ENCODE measurements at regions not wholly inside any gene's neighbourhood (a gene's known extent, or its start where the extent isn't known, plus 50 kb on each side); places are given as distances from the start of the nearest gene placed in this dataset.
"Not testable (repeated sequence)": the region's sequence is repeated elsewhere in the genome, so short reads cannot be mapped to it uniquely, and the experiment has no call there.

DNA sequence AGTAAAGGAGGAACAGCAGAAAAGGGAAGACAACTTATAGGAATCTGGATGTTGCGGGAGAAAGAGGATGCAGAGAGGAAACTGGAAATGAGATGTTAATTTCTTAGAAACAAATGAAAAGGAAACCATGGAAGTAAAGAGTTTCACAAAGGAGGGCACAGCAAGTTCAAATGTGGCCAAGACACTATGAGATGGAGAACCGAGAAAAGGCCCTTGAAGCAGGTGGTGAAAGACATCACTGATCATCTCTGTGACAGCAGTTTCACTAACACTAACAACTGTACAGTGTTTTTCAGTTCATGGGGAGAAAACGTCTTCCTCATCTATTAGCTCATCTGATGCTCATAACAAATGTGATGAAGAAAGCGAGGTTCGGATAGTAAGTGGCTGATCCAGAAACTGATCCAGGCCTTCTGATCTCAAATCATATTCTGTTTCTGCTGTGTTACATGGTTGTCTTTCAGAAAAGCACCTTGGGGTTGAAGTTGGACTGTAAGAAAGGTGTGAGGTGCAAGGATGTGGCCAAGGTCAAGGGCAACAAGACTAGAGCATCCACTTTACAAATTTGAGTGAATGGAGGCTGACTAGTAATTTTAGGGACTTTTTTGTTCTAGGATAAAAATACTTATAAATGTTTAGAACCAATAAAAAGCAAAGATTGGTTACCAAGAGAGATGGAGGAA is 492.1 kb upstream of the CADM1 start:
- DNase-seq, result no peak

DNA sequence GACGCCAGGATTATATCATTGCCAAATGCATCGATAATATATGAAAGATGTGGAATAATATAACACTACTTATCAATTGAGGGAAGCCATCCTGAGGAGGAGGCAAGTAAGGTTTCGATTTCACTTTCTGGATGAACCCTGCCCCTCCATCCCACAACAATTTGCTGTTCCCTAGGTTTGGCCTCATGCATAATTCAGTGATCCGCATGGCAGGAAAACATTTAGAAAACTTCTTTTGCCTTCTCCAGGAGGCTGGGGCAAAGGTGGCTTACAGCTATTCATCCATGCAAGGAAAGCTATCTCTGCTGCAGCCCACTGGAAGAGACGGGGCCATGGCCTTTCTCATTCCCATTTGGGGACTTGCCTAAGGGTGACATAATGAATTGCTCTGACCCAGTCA is 489.4 kb upstream of the CADM1 start:
- no peak for DNase-seq

DNA sequence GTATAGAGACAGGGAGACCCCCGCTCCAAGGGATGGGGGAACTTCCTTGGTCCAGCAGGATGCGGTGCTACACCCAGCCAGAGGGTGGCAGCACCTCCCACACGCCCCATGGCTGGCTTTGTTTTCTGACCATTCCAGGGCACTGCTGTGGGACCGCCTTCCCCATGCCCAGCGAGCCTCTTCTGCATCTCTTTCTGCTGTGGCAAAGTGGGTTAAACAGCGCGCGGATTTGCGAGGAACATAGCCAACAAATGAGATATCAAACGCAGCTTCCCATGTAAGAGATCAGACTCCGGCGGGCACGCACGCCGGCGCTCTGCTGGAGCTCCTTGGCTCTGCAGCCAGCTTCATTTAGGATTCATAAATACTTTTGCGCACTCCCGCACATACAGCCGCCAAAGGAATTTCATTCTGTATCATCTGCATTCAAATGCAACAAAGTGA is 485.8 kb upstream of the CADM1 start:
- DNase-seq, result peak in 3 of 56 donors; percentile 8 to 32 (median 21)

DNA sequence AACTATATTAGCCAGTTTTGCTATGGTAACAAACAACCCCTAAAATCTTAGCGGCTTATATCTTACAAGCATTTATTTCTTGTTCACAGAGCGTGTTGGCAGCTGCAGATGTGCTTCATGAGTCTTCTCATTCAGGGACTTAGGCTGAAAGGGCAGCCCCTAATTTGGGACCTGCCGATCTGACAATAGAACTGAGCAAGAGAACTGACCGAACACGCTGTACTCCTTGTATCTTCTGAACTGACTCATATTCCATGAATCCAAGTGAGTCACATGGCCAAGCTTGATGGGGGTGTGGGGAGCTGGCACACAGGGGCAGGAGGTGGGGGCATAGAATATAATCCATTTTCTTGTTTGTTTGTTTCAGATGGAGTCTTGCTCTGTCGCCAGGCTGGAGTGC is 481.7 kb upstream of the CADM1 start:
- DNase-seq, result no peak

DNA sequence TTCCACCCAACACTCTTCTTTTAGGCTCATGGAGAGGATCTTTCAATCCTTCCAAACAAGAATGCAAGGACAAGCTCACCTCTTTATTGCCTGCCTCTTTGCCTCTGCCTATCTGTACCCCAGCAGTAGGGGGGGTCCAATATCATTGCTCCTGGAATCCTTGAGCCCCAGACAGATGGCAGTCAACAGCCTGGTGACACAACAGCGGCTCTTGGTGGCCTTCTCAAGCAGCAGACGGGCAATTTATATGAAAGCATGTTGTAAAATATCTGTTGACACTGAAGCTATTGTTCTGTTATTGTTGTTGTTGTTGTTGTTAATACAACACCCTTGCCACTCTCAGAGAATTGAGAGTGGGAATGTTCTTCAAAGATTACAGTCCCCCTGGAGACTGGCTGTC is 480.0 kb upstream of the CADM1 start:
- DNase-seq, result no peak

DNA sequence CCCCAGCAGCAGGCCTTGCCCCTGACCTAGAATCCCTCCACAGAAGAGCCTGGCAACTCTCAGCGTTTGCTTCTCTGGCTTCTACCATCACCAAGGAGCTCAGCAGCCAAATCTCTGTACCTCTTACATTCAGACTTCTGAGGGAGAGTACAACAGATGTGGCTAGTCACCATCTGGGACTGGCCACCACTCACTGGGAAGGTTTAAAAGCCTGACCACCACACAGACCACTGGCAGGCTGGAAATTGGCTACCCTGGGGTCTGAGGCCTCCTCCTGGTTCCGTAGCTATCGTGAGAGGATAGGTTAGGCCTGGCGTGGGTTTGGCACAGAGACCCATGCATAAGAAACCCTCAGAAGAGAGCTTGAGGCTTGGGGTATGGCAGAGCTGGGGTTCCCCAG is 478.5 kb upstream of the CADM1 start:
- DNase-seq, result no peak

DNA sequence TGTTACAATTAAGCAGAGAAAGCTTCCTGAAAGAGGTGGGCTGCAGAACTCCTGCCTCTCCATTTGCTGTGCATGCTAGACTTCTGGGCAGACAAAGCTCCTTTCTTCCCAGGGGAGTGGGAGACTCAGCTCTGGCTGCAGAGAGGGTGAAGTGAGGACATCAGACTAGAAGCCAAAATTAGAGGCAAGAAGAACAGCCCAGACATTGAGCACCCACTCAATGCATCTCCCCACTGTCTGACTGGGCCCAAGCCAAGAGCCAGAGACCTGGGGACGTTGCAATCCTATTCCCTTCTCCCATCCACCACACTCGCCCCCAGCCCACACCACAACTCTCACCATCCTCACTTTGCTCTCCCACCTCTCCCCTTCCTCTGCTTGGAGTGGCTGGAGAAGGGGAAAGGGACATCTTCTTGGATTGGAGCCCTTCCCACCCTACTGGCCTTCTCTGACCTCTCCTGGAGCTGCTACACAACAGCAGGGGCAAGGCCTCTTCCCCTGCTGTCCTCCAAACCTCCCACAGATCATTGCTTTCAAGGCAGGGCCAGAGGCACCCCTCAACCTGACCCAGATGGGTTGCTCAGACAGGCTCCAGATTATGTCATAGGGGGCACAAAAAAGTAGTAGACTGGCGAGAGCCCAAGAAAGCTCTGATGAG is 477.7 kb upstream of the CADM1 start:
- DNase-seq, result no peak

DNA sequence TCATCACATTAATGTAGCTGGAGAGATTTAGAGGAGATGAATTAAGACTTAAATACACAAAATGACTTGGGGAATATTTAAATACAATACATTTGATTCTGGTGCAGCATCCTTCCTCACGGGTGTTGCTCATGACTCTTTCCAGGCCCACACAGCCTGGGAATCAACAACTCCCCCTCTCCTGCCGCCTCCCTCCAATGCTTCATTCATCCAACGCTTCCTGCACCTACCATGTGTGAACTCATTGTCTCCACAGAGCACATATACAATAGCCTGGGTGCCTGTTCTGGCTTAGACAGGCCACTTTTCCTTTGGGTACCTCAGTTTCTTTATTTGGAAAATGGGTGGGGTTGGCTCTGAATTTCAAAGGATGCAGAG is 476.9 kb upstream of the CADM1 start:
- no peak for DNase-seq

DNA sequence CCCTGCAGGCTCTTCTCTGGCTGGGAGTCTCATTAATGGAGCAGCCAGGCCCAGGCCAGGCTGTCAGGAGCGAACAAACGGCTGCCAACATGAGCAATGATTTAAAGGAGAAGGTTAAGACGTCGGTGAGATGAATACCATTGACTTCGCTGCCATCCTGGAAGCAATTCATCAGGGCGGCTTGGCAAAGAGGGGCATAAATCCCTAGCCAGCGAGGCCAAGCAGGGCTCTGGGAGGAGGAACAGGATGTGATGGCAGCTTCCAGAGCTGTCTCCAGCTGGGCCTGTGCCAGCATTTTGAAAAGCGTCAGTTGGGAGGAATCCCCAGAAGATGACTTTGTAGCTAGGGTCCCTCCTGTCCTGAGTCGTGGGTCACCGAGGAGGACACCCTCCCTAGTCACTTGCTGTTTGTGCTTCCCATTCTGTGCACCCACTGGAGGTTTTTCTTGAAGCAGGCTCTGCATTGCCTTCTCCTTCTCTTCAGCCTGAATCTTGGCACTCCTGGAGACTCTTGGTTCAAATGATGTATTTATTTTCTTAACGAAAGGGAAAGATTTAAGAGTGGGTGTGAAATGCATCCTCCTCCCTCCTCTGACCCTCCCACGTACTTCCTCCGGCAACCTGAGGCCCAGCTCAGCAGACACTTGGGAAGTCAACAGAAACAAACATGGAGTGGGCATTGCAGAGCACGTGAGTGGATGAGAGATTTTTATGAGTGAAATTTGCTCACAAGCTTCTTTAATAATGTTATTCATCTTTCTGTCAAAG is 476.3 kb upstream of the CADM1 start:
- DNase-seq, result peak in 3 of 56 donors; percentile 15 to 46 (median 16)

DNA sequence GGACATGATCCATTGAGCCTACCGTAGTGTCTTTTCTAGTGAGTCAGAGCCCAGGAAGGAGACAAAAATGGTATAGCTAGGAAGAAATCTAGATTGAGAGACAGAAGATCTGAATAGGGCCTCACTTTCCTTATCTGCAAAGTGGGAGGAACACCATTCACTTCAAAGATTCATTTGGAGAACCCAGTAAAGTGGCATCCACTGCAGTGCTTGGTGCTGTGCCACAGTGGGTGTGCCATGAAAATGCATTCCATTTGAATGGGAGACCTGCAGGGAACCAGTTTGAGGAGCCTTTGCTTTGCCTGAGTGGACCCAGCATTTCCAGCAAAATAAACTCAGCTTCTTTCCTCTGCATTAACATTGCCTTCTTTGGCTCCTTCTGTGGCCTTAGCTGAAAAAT is 470.5 kb upstream of the CADM1 start:
- no peak for DNase-seq

DNA sequence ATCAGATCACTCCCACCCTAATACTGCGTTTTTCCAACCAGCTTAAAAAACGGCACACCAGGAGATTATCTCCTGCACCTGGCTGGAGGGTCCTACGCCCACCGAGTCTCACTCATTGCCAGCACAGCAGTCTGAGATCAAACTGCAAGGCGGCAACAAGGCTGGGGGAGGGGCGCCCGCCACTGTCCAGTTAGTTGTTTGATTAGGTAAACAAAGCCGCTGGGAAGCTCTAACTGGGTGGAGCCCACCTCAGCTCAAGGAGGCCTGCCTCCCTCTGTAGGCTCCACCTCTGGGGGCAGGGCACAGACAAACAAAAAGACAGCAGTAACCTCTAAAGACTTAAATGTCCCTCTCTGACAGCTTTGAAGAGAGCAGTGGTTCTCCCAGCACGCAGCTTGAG is 463.0 kb upstream of the CADM1 start:
- DNase-seq, result not testable (repeated sequence)

DNA sequence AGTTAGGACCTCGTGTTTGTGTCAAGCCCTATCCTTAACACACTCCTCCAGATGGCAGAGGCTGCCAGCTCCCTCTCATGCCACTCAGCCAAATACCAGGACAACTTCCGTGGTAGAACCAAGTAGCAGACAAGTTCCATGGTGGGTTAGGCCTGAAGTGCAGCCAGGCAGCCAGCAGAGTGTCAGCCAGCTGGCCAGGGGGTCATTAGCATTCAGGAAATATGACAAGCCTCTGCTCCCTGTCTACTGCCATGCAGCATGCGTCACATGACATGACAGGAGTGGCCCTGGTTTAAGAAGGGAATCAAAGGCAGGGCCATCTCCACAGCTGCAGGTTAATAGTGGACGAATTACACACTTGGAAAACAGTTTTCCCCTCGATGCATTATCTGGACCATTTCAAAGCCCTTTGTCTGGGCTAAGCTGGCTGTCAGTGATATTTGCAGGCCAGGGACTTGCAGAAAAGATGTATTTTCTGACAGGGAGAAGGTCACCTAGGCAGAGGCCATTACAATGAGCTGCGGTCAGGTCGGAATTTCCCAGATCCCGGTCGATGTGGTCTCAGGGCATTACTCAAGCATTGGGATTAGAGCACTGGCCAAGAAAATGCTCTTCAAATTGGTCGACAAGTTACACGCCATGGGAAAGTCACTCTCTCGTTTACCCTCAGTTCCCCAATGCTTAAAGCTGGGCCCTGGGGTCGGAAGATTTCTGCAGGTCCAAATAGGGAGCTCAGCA is 461.7 kb upstream of the CADM1 start:
- peak in 1 of 56 donors; percentile 9 for DNase-seq

DNA sequence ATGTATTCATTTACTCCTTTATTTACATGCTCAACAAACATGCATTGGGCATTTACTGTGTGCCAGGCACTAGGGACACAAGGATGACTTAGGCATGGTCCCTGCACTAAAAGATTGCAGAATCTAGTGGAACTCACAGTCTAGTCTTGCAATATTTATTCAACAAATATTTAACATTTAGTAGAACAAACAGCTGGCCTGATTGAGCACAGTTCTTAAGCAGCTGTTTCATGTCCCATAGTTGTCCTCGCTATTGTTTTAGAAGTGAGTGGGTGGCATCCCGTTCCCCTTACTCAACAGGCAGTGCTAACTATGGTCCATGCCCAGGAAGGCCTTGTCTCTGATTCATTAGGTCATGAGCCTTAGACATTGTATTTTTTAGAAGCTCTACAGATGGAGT is 459.9 kb upstream of the CADM1 start:
- no peak for DNase-seq

DNA sequence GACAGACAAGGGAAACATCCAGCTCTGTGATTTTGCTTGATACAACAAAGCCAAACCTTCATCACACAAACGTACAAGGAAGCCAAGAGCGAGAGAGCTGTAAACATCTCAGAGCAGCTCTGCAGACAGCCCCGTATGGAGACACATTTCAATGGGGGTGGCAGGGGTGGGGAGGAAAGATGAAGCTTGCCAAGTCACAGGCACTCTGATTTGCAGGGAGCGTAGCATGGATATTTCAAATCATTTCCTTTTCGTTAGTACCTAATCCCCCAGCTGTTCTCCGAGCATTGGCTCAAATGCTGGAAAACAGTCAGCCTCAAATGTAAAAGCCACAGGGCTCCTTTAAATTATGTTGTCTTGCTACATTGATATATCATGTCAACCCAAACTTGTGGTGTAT is 458.9 kb upstream of the CADM1 start:
- peak in 7 of 56 donors; percentile 15 to 70 (median 29) for DNase-seq

DNA sequence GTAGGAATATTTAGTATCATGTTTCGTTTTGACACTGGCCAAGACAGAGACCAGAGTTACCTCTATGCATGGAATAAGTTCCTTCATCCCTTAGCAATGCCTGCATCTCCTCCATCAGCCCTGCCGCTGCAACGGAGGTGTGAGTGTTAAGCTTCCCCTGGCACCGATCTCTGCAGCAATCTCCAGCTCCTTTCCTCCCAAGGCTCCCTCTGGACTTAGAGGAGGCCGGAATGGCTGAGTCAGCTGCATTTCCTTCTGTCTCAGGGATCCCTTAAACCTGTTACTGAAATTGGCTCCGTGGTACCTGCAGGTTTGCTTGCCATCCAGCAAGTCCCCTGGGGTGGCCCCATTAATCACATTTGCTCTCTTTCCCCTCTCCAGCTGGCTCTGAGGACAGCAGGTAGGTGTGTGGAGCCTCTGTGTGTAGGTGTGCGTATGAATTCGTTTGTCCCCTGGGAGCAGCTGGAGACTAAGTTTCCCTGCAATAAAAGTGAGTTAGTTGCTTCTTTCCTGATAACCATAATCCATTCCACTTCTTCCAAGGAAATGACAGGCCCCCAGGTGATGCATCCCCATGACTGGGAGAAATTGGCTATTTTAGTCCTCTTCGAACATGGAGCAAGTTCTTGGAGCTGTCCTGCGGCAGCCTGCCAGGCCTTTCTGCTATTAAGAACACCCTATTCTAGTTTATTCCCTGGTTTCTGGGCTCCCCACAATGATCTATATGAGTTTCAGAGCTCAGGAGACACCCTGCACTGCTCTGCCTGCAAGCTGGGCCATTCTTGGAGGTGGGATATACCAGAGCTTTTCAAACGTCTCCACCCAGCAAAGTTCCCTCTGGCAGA is 457.2 kb upstream of the CADM1 start:
- DNase-seq, result no peak

DNA sequence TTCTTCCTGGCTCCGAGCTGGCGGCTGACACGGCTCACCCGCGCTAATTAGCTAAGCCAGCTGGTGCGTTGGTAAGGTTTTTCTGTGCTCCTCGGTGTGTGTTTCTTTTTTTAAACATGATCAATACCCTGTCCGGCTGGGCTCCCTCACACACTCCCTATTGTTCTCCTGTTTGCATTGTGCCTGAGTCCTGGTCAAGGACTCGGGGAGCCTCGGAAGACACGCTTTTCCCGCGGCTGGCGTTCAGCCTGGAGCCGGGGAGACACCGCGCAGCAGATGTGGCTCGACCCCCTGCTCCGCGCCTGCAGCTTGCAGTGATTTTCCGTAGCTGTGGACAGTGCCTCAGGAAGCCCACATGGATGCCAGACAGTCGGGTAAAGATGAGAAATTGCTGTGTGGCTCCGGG is 454.9 kb upstream of the CADM1 start:
- DNase-seq, result peak in 5 of 56 donors; percentile 12 to 29 (median 21)

DNA sequence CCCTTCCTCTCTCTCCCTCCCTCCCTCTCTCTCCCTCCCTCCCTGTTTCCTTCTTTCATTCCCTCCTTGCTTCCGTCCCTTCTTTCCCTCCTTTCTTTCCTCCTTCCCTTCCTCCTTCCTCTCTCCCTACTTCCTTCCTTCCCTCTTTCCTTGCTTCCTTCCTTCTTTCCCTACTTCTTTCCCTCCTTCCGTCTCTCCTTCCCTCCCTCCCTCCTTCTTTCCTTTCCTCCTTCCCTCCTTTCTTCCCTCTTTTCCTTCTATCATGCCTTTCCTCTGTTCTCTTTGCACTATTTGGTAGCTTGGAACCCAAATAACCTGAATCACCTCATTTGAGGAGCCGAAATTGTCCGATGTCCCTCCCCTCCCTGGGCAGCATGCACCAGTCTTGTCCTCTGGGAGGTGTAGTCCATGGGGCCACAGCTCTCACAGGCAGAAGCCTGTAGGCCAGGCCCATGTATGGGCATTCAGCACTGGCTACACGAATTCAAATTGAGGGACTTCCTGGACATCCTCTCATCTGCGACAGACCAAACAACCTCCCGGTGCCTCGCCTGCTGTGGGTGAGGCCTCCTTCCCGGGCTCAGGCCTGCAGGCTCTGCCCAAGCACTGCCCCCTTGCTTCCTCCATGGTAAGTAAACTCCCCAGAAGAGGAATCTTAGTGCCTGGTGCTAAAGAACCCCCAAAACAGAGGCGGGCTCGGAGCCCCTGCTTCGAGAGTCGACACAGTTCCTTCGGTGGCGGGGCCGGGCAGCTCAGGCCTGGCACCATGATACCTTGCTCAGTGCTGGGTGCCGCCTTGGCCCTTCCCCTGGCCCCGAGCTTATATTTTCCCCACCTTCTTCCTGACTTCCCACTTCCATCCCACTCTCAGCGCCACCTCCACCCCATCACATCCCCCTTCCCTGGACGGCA is 454.1 kb upstream of the CADM1 start:
- DNase-seq, result no peak

DNA sequence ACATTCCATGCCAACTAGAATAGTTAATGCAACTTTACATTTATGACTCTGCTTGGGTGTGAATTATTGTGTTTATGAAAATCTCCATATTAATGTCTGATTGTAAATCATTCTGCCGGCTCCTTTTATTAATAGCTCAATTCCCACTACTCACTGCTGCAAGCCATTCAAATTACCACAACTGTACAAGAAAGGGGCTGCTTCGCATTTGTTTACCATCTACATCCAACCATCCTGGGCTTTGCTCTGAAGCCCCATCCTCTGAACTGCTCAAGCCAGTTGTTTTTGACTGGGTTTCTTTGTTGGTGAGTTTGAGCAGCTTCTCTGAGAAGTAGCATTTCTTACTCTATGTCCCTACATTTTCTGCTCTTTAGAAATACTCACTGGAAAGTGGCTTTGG is 451.6 kb upstream of the CADM1 start:
- no peak for DNase-seq

DNA sequence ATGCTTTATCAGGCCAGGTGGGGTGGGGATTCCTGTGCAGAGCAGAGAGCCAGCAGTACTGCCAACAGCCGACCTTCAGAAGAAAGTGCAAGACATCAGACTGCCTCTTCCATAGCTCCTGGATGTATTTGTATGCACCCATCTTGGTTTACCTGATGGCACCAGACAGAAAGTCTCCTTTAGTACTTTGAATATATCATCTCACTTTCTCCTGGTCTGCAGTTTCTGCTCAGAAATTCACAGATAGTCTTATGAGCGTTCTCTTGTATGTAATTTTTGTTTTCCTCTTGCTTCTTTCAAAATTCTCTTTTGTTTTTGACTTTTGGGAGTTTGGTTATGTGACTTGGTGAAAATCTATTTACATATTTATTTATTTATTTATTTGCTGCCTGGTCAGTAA is 446.4 kb upstream of the CADM1 start:
- DNase-seq, result no peak

DNA sequence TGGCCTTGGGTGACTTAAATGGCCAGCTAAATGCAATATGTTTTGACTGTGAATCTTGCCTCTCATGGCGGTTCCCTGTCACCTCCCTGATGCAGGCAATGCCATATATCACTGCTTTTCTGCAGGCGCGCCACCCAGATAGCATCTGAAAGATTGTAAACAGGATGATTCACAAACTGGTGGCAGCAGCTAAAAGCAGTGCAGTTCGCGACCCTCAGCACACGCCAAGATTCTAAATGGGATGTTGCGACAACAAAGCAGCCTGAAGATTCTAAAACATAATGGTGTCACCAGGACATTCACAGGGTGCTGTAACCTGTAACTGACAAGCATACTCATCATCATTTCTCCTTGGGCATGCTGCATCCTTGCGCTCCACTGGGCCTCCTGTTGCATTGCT is 440.4 kb upstream of the CADM1 start:
- no peak for DNase-seq
